ENCODE measurements at regions not wholly inside any gene's neighbourhood (a gene's known extent, or its start where the extent isn't known, plus 50 kb on each side); places are given as distances from the start of the nearest gene placed in this dataset.

DNA sequence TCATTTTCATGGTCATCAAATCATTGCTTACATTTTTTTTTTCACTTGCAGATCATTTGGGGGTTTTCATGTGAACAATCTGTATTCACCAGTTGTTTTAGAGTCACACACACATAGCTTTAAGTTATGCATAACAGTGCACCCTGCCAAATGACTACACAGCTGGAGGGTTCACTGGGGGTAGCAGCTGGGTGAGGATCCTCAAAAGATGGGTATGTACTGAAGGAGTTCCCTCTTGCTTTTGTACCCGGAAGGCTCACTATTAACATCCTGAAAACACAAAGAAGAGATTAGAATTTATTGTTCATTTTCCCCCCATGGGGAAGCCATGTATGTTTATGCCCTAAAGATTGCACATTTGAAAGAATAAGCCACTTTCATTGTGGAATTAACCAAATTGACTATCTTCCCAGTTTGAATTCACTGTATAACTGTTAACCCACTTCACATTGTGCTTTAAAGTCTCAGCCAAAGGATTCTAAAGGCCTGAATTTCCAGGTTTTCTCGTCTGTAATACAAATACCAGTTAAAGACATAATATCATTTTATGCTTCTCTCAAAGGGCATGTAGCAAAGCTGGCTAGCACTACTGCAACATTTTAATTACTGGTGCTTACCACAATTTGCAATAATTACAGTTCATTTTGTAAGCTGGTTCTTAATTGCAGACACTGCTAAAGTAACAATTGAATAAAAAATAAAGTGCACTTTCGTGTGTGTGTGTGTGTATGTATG is 466.4 kb upstream of the MEF2C start:
- H2AFZ ChIP-seq (ENCODE audit: low read length), result no peak overlapping the region
- H3K36me3 ChIP-seq (replicated peaks in 1 of 2; ENCODE audit: control insufficient read depth in 2 of 2, insufficient read depth in 2 of 2, low read length in 2 of 2), result no peaks in the 10 kb centered on the region
- no peaks in the 10 kb centered on the region for H3K9me3 ChIP-seq (replicated peaks in 1 of 2; ENCODE audit: control insufficient read depth in 2 of 2, insufficient read depth in 1 of 2, low read depth in 1 of 2, low read length in 2 of 2)
- no peak overlapping the region for H3K4me2 ChIP-seq (ENCODE audit: insufficient read depth, low read length, poor library complexity, severe bottlenecking)
- H2BK15ac ChIP-seq (ENCODE audit: low read length), result no peak overlapping the region
- peaks cover 0 to 3% of the 10 kb centered on the region in 2 donors for H3K4me1 ChIP-seq (ENCODE audit: control insufficient read depth in 2 of 2, insufficient read depth in 1 of 2, low read depth in 1 of 2, low read length in 2 of 2)
- no peak for DNase-seq (ENCODE audit: low spot score)
- no peaks in the 10 kb centered on the region for H3K27me3 ChIP-seq (ENCODE audit: control insufficient read depth in 3 of 3, insufficient read depth in 3 of 3, low read depth in 1 of 3, low read length in 3 of 3)
- no peak overlapping the region for H2BK5ac ChIP-seq (ENCODE audit: low read length)
- no peak overlapping the region for H3K9ac ChIP-seq (ENCODE audit: low read depth, low read length, poor library complexity)
- H2BK120ac ChIP-seq (ENCODE audit: low read depth, low read length), result no peak overlapping the region
- no peak overlapping the region for H3K27ac ChIP-seq (replicated peaks; ENCODE audit: low read length)
- WGBS, 2 donors (ENCODE audit: extremely low coverage in 2 of 2, insufficient read length in 2 of 2, insufficient replicate concordance in 1 of 2), result no CpG with 5 or more reads among the region's 3 CpGs
- no peak overlapping the region for H3K23ac ChIP-seq (ENCODE audit: low read depth, low read length, poor library complexity)
- H2AK5ac ChIP-seq (ENCODE audit: low read depth, low read length), result no peak overlapping the region
- no peak overlapping the region for H3K14ac ChIP-seq (ENCODE audit: low read length)
- no peaks in the 10 kb centered on the region for H3K79me1 ChIP-seq (ENCODE audit: low read depth, low read length)
- H3K4ac ChIP-seq (ENCODE audit: low read length), result no peak overlapping the region
- H2BK12ac ChIP-seq (ENCODE audit: low read length), result no peak overlapping the region
- no peak overlapping the region for H3K4me3 ChIP-seq (ENCODE audit: low read length in 2 of 2)
- no peak overlapping the region for H4K91ac ChIP-seq (ENCODE audit: low read depth, low read length, poor library complexity)
- no peak overlapping the region for H4K8ac ChIP-seq (ENCODE audit: low read depth, low read length)
- no peak overlapping the region for H3K18ac ChIP-seq (ENCODE audit: low read length)

DNA sequence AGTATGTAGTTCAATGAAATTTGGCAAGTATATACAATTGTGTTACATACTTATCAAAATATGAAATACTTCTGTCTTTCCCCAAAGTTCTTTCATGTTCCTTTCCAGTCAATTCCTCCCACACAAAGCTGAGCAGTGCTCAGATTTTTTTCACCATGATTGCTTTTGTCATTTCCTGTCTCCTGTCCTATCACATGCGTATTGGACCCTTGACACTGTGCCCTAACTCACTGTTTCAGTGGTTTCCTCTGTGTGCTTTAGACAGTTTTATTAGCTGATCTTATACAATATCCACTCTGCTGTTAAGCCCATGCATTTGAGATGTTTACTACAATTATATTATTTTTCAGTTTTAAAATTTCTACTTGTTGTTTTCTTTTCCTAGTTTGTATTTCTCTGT is 463.6 kb upstream of the MEF2C start:
- Histone ChIP-seq H3K79me1 (ENCODE audit: low read depth, low read length) (no peaks in the 10 kb centered on the region), H3K23ac (ENCODE audit: low read depth, low read length, poor library complexity) (no peak overlapping the region), H4K91ac (ENCODE audit: low read depth, low read length, poor library complexity) (no peak overlapping the region), H3K4ac (ENCODE audit: low read length) (no peak overlapping the region), H3K4me1 (ENCODE audit: control insufficient read depth in 2 of 2, insufficient read depth in 1 of 2, low read depth in 1 of 2, low read length in 2 of 2) (no peaks in the 10 kb centered on the region), H2BK120ac (ENCODE audit: low read depth, low read length) (no peak overlapping the region), H2BK5ac (ENCODE audit: low read length) (no peak overlapping the region), H3K18ac (ENCODE audit: low read length) (no peak overlapping the region), H2BK15ac (ENCODE audit: low read length) (no peak overlapping the region), H3K4me3 (ENCODE audit: low read length in 2 of 2) (no peak overlapping the region), H3K27ac (replicated peaks; ENCODE audit: low read length) (no peak overlapping the region), H2BK12ac (ENCODE audit: low read length) (no peak overlapping the region), H3K36me3 (replicated peaks in 1 of 2; ENCODE audit: control insufficient read depth in 2 of 2, insufficient read depth in 2 of 2, low read length in 2 of 2) (no peaks in the 10 kb centered on the region), H3K9me3 (replicated peaks in 1 of 2; ENCODE audit: control insufficient read depth in 2 of 2, insufficient read depth in 1 of 2, low read depth in 1 of 2, low read length in 2 of 2) (no peaks in the 10 kb centered on the region), H4K8ac (ENCODE audit: low read depth, low read length) (no peak overlapping the region), H3K4me2 (ENCODE audit: insufficient read depth, low read length, poor library complexity, severe bottlenecking) (no peak overlapping the region), H3K9ac (ENCODE audit: low read depth, low read length, poor library complexity) (no peak overlapping the region), H2AFZ (ENCODE audit: low read length) (no peak overlapping the region), H3K27me3 (ENCODE audit: control insufficient read depth in 3 of 3, insufficient read depth in 3 of 3, low read depth in 1 of 3, low read length in 3 of 3) (no peaks in the 10 kb centered on the region), H3K14ac (ENCODE audit: low read length) (no peak overlapping the region), H2AK5ac (ENCODE audit: low read depth, low read length) (no peak overlapping the region)
- no CpG with 5 or more reads among the region's 1 CpG for WGBS, 2 donors (ENCODE audit: extremely low coverage in 2 of 2, insufficient read length in 2 of 2, insufficient replicate concordance in 1 of 2)
- DNase-seq (ENCODE audit: low spot score), result no peak

DNA sequence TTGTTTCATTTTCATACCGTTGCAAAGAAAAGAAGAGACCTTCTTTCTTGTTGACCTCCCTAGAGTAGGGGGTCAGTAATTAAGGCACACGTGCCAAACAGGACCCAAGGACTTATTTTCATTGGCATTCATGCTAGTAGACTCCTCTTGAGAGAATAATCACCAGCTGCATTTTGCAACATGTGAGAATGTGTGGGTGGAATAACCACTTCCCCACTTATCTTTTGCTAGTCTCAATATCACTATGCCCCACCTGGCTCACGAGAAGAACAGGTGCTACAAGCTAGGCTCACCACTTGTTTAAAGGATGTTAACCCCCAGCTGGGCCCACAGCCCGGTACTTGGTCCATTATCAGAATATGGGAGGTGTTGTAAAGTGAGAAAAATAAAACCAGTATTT is 460.7 kb upstream of the MEF2C start:
- no peak overlapping the region for H3K18ac ChIP-seq (ENCODE audit: low read length)
- no CpG with 5 or more reads among the region's 4 CpGs for WGBS, 2 donors (ENCODE audit: extremely low coverage in 2 of 2, insufficient read length in 2 of 2, insufficient replicate concordance in 1 of 2)
- no peak overlapping the region for H2BK15ac ChIP-seq (ENCODE audit: low read length)
- no peak overlapping the region for H3K23ac ChIP-seq (ENCODE audit: low read depth, low read length, poor library complexity)
- no peak overlapping the region for H3K9ac ChIP-seq (ENCODE audit: low read depth, low read length, poor library complexity)
- H2BK12ac ChIP-seq (ENCODE audit: low read length), result no peak overlapping the region
- H4K8ac ChIP-seq (ENCODE audit: low read depth, low read length), result no peak overlapping the region
- no peak overlapping the region for H3K4me2 ChIP-seq (ENCODE audit: insufficient read depth, low read length, poor library complexity, severe bottlenecking)
- no peaks in the 10 kb centered on the region for H3K36me3 ChIP-seq (replicated peaks in 1 of 2; ENCODE audit: control insufficient read depth in 2 of 2, insufficient read depth in 2 of 2, low read length in 2 of 2)
- no peak overlapping the region for H2BK5ac ChIP-seq (ENCODE audit: low read length)
- no peak overlapping the region for H2AK5ac ChIP-seq (ENCODE audit: low read depth, low read length)
- no peak overlapping the region for H2BK120ac ChIP-seq (ENCODE audit: low read depth, low read length)
- no peak for DNase-seq (ENCODE audit: low spot score)
- no peaks in the 10 kb centered on the region for H3K4me1 ChIP-seq (ENCODE audit: control insufficient read depth in 2 of 2, insufficient read depth in 1 of 2, low read depth in 1 of 2, low read length in 2 of 2)
- no peak overlapping the region for H3K27ac ChIP-seq (replicated peaks; ENCODE audit: low read length)
- H3K4me3 ChIP-seq (ENCODE audit: low read length in 2 of 2), result no peak overlapping the region
- no peaks in the 10 kb centered on the region for H3K9me3 ChIP-seq (replicated peaks in 1 of 2; ENCODE audit: control insufficient read depth in 2 of 2, insufficient read depth in 1 of 2, low read depth in 1 of 2, low read length in 2 of 2)
- H3K4ac ChIP-seq (ENCODE audit: low read length), result no peak overlapping the region
- no peak overlapping the region for H3K14ac ChIP-seq (ENCODE audit: low read length)
- no peak overlapping the region for H4K91ac ChIP-seq (ENCODE audit: low read depth, low read length, poor library complexity)
- H3K27me3 ChIP-seq (ENCODE audit: control insufficient read depth in 3 of 3, insufficient read depth in 3 of 3, low read depth in 1 of 3, low read length in 3 of 3), result no peaks in the 10 kb centered on the region
- H3K79me1 ChIP-seq (ENCODE audit: low read depth, low read length), result no peaks in the 10 kb centered on the region
- H2AFZ ChIP-seq (ENCODE audit: low read length), result no peak overlapping the region

DNA sequence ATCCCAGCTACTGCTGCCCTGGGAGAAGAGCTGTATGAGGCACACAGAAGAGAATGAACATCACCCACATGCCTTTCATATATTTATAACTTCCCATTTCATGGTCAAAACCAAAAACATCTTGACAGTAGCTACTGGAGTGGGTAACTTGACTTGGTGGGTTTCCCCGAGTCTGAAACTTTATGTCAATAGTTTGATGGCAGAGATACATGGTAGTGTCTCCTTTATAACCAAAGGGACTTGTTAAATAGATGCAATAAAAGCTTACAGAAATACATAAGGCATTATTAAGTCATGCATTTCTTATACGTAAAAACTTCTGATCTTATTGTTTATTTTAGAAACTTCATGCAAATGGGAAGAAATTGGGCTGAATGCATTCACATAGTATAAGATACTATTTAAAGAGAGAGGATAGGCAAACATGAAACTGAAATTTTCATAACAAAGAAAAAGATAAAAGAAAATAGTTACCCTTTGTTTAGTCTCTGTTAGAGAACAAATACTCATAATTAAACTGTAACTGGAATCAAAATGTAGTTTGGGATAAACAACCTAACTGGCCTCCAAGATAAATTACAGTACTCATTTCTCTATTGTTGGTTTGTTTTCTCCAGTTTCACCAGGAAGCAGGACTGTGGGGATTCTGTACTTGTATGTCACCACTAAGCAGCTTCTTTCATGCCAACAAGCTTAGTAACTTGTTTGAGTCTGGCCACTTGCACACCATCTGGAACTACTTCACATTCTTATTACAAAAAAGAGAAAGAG is 459.3 kb upstream of the MEF2C start:
- Histone ChIP-seq H4K91ac (ENCODE audit: low read depth, low read length, poor library complexity) (no peak overlapping the region), H3K18ac (ENCODE audit: low read length) (no peak overlapping the region), H3K4me1 (ENCODE audit: control insufficient read depth in 2 of 2, insufficient read depth in 1 of 2, low read depth in 1 of 2, low read length in 2 of 2) (no peaks in the 10 kb centered on the region), H2BK5ac (ENCODE audit: low read length) (no peak overlapping the region), H2AK5ac (ENCODE audit: low read depth, low read length) (no peak overlapping the region), H3K23ac (ENCODE audit: low read depth, low read length, poor library complexity) (no peak overlapping the region), H4K8ac (ENCODE audit: low read depth, low read length) (no peak overlapping the region), H3K27ac (replicated peaks; ENCODE audit: low read length) (no peak overlapping the region), H3K79me1 (ENCODE audit: low read depth, low read length) (no peaks in the 10 kb centered on the region), H3K14ac (ENCODE audit: low read length) (no peak overlapping the region), H3K4ac (ENCODE audit: low read length) (no peak overlapping the region), H3K9ac (ENCODE audit: low read depth, low read length, poor library complexity) (no peak overlapping the region), H3K4me2 (ENCODE audit: insufficient read depth, low read length, poor library complexity, severe bottlenecking) (no peak overlapping the region), H3K27me3 (ENCODE audit: control insufficient read depth in 3 of 3, insufficient read depth in 3 of 3, low read depth in 1 of 3, low read length in 3 of 3) (no peaks in the 10 kb centered on the region), H3K36me3 (replicated peaks in 1 of 2; ENCODE audit: control insufficient read depth in 2 of 2, insufficient read depth in 2 of 2, low read length in 2 of 2) (no peaks in the 10 kb centered on the region), H2BK15ac (ENCODE audit: low read length) (no peak overlapping the region), H2BK120ac (ENCODE audit: low read depth, low read length) (no peak overlapping the region), H2AFZ (ENCODE audit: low read length) (no peak overlapping the region), H2BK12ac (ENCODE audit: low read length) (no peak overlapping the region), H3K9me3 (replicated peaks in 1 of 2; ENCODE audit: control insufficient read depth in 2 of 2, insufficient read depth in 1 of 2, low read depth in 1 of 2, low read length in 2 of 2) (no peaks in the 10 kb centered on the region), H3K4me3 (ENCODE audit: low read length in 2 of 2) (no peak overlapping the region)
- no peak for DNase-seq (ENCODE audit: low spot score)
- no CpG with 5 or more reads among the region's 2 CpGs for WGBS, 2 donors (ENCODE audit: extremely low coverage in 2 of 2, insufficient read length in 2 of 2, insufficient replicate concordance in 1 of 2)

Measured in neuronal stem cell (in vitro differentiated cells).